H1 (cell line): ENCODE measurements at regions not wholly inside any gene's neighbourhood (a gene's known extent, or its start where the extent isn't known, plus 50 kb on each side); places are given as distances from the start of the nearest gene placed in this dataset.

Experiments
- CTCF ChIA-PET: fragments of 300-600 bp; sonication (Branson Sonifier 250); formaldehyde crosslinking; loops from one replicate; lab custom pipeline; 2021; ENCODE audit not compliant: partially characterized antibody; lab: Charles Lee
- POLR2A ChIA-PET: fragments of 300-600 bp; sonication (Branson Sonifier 250); formaldehyde crosslinking; loops from one replicate; lab custom pipeline; 2021; ENCODE audit warnings: inconsistent platforms; ENCODE audit not compliant: partially characterized antibody; lab: Charles Lee
- DNase-seq, 2 experiments: peaks; one replicate each; pipeline versions ENCODE4 v3.0.0 to v3.0.0-alpha.2; 2010 to 2022; ENCODE audit warnings: low spot score in 2 of 2, low read depth in 1 of 2, mixed read lengths in 1 of 2
- FAIRE-seq: peaks from 2 replicates; lab custom pipeline; 2011; peaks lifted over from hg19 to GRCh38; lab: Jason Lieb, UNC
- H2AFZ ChIP-seq: 2 replicates; pipeline ENCODE4 v1.8.1; 2012; ENCODE audit warnings: low read length, inconsistent platforms
- H2AK5ac ChIP-seq: 2 replicates; pipeline ENCODE4 v1.6.1; 2013; ENCODE audit warnings: low read depth, low read length
- H2BK120ac ChIP-seq: replicated peaks from 2 replicates; pipeline ENCODE3; 2013; ENCODE audit warnings: low read depth, low read length, inconsistent platforms
- H2BK12ac ChIP-seq: 2 replicates; pipeline ENCODE4 v1.6.1; 2013; ENCODE audit warnings: low read depth, low read length
- H2BK15ac ChIP-seq: 2 replicates; pipeline ENCODE4 v1.6.1; 2013; ENCODE audit warnings: low read length
- H2BK20ac ChIP-seq: 2 replicates; pipeline ENCODE4 v1.6.1; 2013; ENCODE audit warnings: low read length
- H2BK5ac ChIP-seq: 2 replicates; pipeline ENCODE4 v1.6.1; 2013; ENCODE audit warnings: low read depth, low read length
- H3K14ac ChIP-seq: 2 replicates; pipeline ENCODE4 v1.6.1; 2013; ENCODE audit warnings: inconsistent platforms; ENCODE audit not compliant: insufficient read length
- H3K18ac ChIP-seq: 2 replicates; pipeline ENCODE4 v1.6.1; 2013; ENCODE audit warnings: low read length; ENCODE audit errors: extremely low read depth
- H3K23ac ChIP-seq: 2 replicates; pipeline ENCODE4 v1.6.1; 2013; ENCODE audit warnings: inconsistent platforms; ENCODE audit not compliant: insufficient read length
- H3K23me2 ChIP-seq: 2 replicates; pipeline ENCODE4 v1.6.1; 2013; ENCODE audit warnings: low read depth, low read length
- H3K27ac ChIP-seq: 2 replicates; pipeline ENCODE4 v1.6.1; 2011; ENCODE audit warnings: low read depth, low read length, inconsistent platforms
- H3K27me3 ChIP-seq, 4 experiments: replicated peaks in 1 of 4; 1 replicate in 1 of 4; 2 replicates in 3 of 4; pipeline versions ENCODE4 v1.6.1 to v1.8.1; 2011 to 2013; ENCODE audit warnings: low read length in 3 of 4, mild to moderate bottlenecking in 3 of 4, inconsistent platforms in 2 of 4, mixed read lengths in 2 of 4, moderate library complexity in 1 of 4; ENCODE audit not compliant: control insufficient read depth in 3 of 4, insufficient read depth in 3 of 4; ENCODE audit errors: extremely low read depth in 1 of 4
- H3K36me3 ChIP-seq, 4 experiments: 2 replicates each; pipeline versions ENCODE4 v1.6.1 to v1.8.1; 2011 to 2013; ENCODE audit warnings: mild to moderate bottlenecking in 4 of 4, low read length in 3 of 4, moderate library complexity in 2 of 4, control low read depth in 1 of 4, inconsistent platforms in 1 of 4; ENCODE audit not compliant: insufficient read depth in 4 of 4, control insufficient read depth in 2 of 4
- H3K4ac ChIP-seq: replicated peaks from 2 replicates; pipeline ENCODE3; 2013; ENCODE audit warnings: low read length, low read depth, mixed read lengths, inconsistent platforms; ENCODE audit not compliant: insufficient read length
- H3K4me1 ChIP-seq, 4 experiments: replicated peaks in 1 of 4; 1 replicate in 1 of 4; 2 replicates in 3 of 4; pipeline versions ENCODE4 v1.6.1 to v1.8.1; 2011 to 2013; ENCODE audit warnings: low read length in 3 of 4, inconsistent platforms in 2 of 4, mixed read lengths in 1 of 4; ENCODE audit not compliant: insufficient read depth in 4 of 4, control insufficient read depth in 3 of 4
- H3K4me2 ChIP-seq, 2 experiments: 2 replicates each; pipeline versions ENCODE4 v1.6.1 to v1.8.1; 2011 to 2013; ENCODE audit warnings: low read depth in 2 of 2, low read length in 2 of 2, control low read depth in 1 of 2, inconsistent platforms in 1 of 2, mild to moderate bottlenecking in 1 of 2; ENCODE audit not compliant: insufficient read depth in 1 of 2
- H3K4me3 ChIP-seq, 4 experiments: fragments of 200-600, 300-600 bp in 1 of 4; sonication (generic), shearing (Covaris generic), sonication (Bioruptor Twin) in 1 of 4; 2 replicates each; pipeline versions ENCODE4 v1.5.1 to v1.8.1; 2011 to 2016; ENCODE audit warnings: low read length in 4 of 4, low read depth in 3 of 4, control low read depth in 2 of 4, inconsistent platforms in 2 of 4, mild to moderate bottlenecking in 2 of 4, mixed read lengths in 1 of 4, moderate library complexity in 1 of 4; ENCODE audit not compliant: insufficient read depth in 2 of 4; ENCODE audit errors: extremely low read depth in 1 of 4
- H3K56ac ChIP-seq: replicated peaks from 2 replicates; pipeline ENCODE3; 2013; ENCODE audit warnings: low read depth, mild to moderate bottlenecking, mixed read lengths, low read length, inconsistent platforms; ENCODE audit not compliant: insufficient read length
- H3K79me1 ChIP-seq: 2 replicates; pipeline ENCODE4 v1.6.1; 2013; ENCODE audit warnings: low read depth, low read length, control low read depth
- H3K79me2 ChIP-seq, 2 experiments: 2 replicates each; pipeline versions ENCODE4 v1.6.1 to v1.8.1; 2012 to 2013; ENCODE audit warnings: low read length in 2 of 2, mild to moderate bottlenecking in 2 of 2, inconsistent platforms in 1 of 2; ENCODE audit not compliant: insufficient read depth in 2 of 2, control insufficient read depth in 1 of 2
- H3K9ac ChIP-seq, 4 experiments: replicated peaks in 1 of 4; 1 replicate in 1 of 4; 2 replicates in 3 of 4; pipeline versions ENCODE4 v1.6.1 to v1.8.1; 2011 to 2013; ENCODE audit warnings: low read depth in 3 of 4, low read length in 3 of 4, control low read depth in 2 of 4, mild to moderate bottlenecking in 2 of 4, moderate library complexity in 2 of 4, inconsistent platforms in 1 of 4; ENCODE audit errors: extremely low read depth in 1 of 4
- H3K9me3 ChIP-seq, 2 experiments: 2 replicates each; pipeline versions ENCODE4 v1.6.1 to v1.8.1; 2012 to 2013; ENCODE audit warnings: mild to moderate bottlenecking in 2 of 2, moderate library complexity in 2 of 2, control low read depth in 1 of 2, inconsistent platforms in 1 of 2, low read depth in 1 of 2, low read length in 1 of 2, mixed read lengths in 1 of 2; ENCODE audit not compliant: insufficient read depth in 2 of 2
- H4K20me1 ChIP-seq, 2 experiments: replicated peaks in 1 of 2; 2 replicates each; pipeline versions ENCODE3 to v1.8.1; 2011 to 2013; ENCODE audit warnings: inconsistent platforms in 2 of 2, low read length in 2 of 2, mild to moderate bottlenecking in 1 of 2; ENCODE audit not compliant: insufficient read depth in 2 of 2, control insufficient read depth in 1 of 2
- H4K5ac ChIP-seq: 2 replicates; pipeline ENCODE4 v1.6.1; 2013; ENCODE audit warnings: low read length, low read depth, mixed read lengths, inconsistent platforms; ENCODE audit not compliant: insufficient read length
- H4K8ac ChIP-seq: 2 replicates; pipeline ENCODE4 v1.8.0; 2013; ENCODE audit warnings: mild to moderate bottlenecking, moderate library complexity, low read length, inconsistent platforms; ENCODE audit not compliant: insufficient read depth; ENCODE audit errors: extremely low read depth
- H4K91ac ChIP-seq: replicated peaks from 2 replicates; pipeline ENCODE3; 2013; ENCODE audit warnings: low read length, mixed read lengths, inconsistent platforms; ENCODE audit not compliant: insufficient read length
- CEBPB ChIP-seq: IDR thresholded peaks from 2 replicates; pipeline ENCODE4 v1.6.1; 2012; ENCODE audit warnings: low read depth, low read length
- CTCF ChIP-seq, 3 experiments: IDR thresholded peaks; 1 replicate in 2 of 3; 2 replicates in 1 of 3; pipeline versions ENCODE4 v1.5.1 to v1.6.1; 2011; ENCODE audit warnings: low read length in 3 of 3, mild to moderate bottlenecking in 3 of 3, inconsistent platforms in 2 of 3, low read depth in 1 of 3, moderate library complexity in 1 of 3; ENCODE audit not compliant: insufficient read depth in 1 of 3; ENCODE audit errors: control extremely low read depth in 1 of 3
- RFX5 ChIP-seq: IDR thresholded peaks from 2 replicates; pipeline ENCODE4 v1.6.1; 2011; ENCODE audit warnings: low read depth, low read length, improper control_type of control experiment, borderline replicate concordance
- RXRA ChIP-seq: IDR thresholded peaks from 2 replicates; pipeline ENCODE4 v1.6.1; 2011; ENCODE audit warnings: low read depth, mild to moderate bottlenecking, low read length, moderate library complexity; ENCODE audit not compliant: insufficient read depth

- H3K23me2 ChIP-seq = no peaks in the 10 kb centered on the region
- H3K9ac ChIP-seq = no peak overlapping the region
- no peak overlapping the region for H4K8ac ChIP-seq
- H3K79me1 ChIP-seq = no peaks in the 10 kb centered on the region
- H2BK120ac ChIP-seq = no peak overlapping the region
- H3K27me3 ChIP-seq = no peaks in the 10 kb centered on the region
- ChIA-PET CTCF (interaction anchor here (0.6 to 1.8 kb wide), 6 partner anchors 8 to 168 kb away, joined by 3 to 4 read pairs (median 3); no protein-coding TSS in a partner anchor), POLR2A (no interaction called here)
- no peak overlapping the region for H3K23ac ChIP-seq
- no peaks in the 10 kb centered on the region for H4K20me1 ChIP-seq
- no peak for FAIRE-seq
- no peak overlapping the region for H3K18ac ChIP-seq
- H2AK5ac ChIP-seq = no peak overlapping the region
- no peak overlapping the region for H2BK12ac ChIP-seq
- no peak overlapping the region for H3K4ac ChIP-seq
- H3K14ac ChIP-seq = no peak overlapping the region
- no peak for TF ChIP-seq RFX5
- no peak for TF ChIP-seq CEBPB
- no peak for TF ChIP-seq RXRA
- no peak for TF ChIP-seq CTCF (IDR thresholded peaks at IDR 0.05; ENCODE audit: control extremely low read depth in 1 of 3, insufficient read depth in 1 of 3, low read depth in 1 of 3, low read length in 3 of 3)
- TF ChIP-seq, all 59 proteins: peak for 0
- no peaks in the 10 kb centered on the region for H3K4me1 ChIP-seq
- no peak overlapping the region for H2BK5ac ChIP-seq
- no peak for DNase-seq
- no peak overlapping the region for H3K4me3 ChIP-seq
- no peak overlapping the region for H3K4me2 ChIP-seq
- H3K27ac ChIP-seq = no peak overlapping the region
- H2BK15ac ChIP-seq = no peak overlapping the region
- H3K36me3 ChIP-seq = no peaks in the 10 kb centered on the region; a peak in 1 of 8 replicates
- H3K9me3 ChIP-seq = no peaks in the 10 kb centered on the region
- H2AFZ ChIP-seq = no peak overlapping the region
- H3K79me2 ChIP-seq = no peaks in the 10 kb centered on the region
- no peak overlapping the region for H2BK20ac ChIP-seq
- no peak overlapping the region for H4K5ac ChIP-seq
- no peak overlapping the region for H3K56ac ChIP-seq
- no peak overlapping the region for H4K91ac ChIP-seq
Observed at GRCh38 chr15:96484830-96485229, 154.3 kb downstream of the NR2F2 start.
